ENCODE measurements at regions not wholly inside any gene's neighbourhood (a gene's known extent, or its start where the extent isn't known, plus 50 kb on each side); places are given as distances from the start of the nearest gene placed in this dataset.

DNA sequence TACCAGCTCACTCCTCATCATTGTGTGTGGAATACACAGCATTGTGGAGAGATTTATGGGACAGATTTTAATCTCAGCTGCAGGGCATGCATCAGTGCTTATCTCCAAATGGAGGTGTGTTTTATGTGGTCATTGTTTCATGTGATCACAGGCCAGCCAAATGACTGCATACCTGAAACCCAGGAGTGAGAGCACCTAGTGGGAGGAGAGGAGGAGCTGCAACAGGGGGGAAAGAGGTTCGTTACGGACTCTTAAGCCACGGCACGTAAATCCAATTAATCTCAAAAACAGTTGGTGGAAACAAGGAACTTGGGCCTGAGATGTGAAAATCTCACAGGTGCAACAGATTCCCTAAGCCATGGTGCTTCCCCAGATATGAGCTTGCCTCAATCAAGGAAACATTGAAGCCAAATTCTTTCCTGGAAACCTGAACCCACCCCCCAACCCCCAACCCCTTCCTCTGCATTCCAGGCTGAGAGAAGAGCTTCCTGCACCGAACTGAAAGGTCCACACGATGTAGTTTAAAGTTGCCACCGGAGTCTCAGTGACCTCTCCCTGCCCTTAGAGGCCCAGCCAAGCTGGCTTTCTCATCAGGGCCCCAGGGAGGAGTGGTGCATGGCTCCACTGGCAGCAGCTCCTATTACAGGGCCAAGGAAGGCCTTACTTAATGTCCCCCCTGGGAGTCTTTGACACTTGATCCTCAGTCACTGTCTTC lies 167.4 kb downstream of the C1D start:
- Histone ChIP-seq H3K4me3 (replicated peaks; ENCODE audit: low read depth, low read length) (no peak overlapping the region), H3K27me3 (replicated peaks; ENCODE audit: control insufficient read depth, insufficient read depth, low read length) (0 out of 2 replicates have a peak, but pooled peaks cover 1% of the 10 kb centered on the region), H3K36me3 (ENCODE audit: control insufficient read depth, insufficient read depth, low read length) (no peaks in the 10 kb centered on the region)
- DNase-seq (ENCODE audit: extremely low read depth, insufficient read length): no peak
- TF ChIP-seq, protein P1, sequence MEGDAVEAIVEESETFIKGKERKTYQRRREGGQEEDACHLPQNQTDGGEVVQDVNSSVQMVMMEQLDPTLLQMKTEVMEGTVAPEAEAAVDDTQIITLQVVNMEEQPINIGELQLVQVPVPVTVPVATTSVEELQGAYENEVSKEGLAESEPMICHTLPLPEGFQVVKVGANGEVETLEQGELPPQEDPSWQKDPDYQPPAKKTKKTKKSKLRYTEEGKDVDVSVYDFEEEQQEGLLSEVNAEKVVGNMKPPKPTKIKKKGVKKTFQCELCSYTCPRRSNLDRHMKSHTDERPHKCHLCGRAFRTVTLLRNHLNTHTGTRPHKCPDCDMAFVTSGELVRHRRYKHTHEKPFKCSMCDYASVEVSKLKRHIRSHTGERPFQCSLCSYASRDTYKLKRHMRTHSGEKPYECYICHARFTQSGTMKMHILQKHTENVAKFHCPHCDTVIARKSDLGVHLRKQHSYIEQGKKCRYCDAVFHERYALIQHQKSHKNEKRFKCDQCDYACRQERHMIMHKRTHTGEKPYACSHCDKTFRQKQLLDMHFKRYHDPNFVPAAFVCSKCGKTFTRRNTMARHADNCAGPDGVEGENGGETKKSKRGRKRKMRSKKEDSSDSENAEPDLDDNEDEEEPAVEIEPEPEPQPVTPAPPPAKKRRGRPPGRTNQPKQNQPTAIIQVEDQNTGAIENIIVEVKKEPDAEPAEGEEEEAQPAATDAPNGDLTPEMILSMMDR (IDR thresholded peaks at IDR 0.05; ENCODE audit: insufficient read depth, low read length, poor library complexity, severe bottlenecking): no peak

DNA sequence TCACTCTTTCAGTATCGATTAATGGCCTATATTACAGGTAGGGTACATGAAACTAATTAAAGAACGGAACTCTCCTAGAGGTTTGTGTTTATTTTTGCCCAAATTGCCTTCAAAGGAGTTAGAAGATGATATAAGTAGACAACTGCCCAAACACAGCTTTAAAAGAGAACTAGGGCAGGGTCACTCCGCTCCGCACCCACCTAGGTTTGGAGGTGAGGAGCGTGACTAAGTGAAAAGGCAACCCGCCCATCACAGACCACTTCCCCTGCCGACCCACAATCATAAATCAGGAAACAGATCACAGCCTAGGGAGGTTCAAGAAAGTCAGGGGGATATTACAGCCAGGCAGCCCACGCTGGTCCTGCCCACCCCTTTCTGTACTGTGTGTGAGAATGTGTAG lies 166.7 kb downstream of the C1D start:
- TF ChIP-seq, protein P1 (IDR thresholded peaks at IDR 0.05; ENCODE audit: insufficient read depth, low read length, poor library complexity, severe bottlenecking): no peak
- Histone ChIP-seq H3K4me3 (replicated peaks; ENCODE audit: low read depth, low read length) (no peak overlapping the region), H3K36me3 (ENCODE audit: control insufficient read depth, insufficient read depth, low read length) (no peaks in the 10 kb centered on the region), H3K27me3 (replicated peaks; ENCODE audit: control insufficient read depth, insufficient read depth, low read length) (0 out of 2 replicates have a peak, but pooled peaks cover 1% of the 10 kb centered on the region)
- DNase-seq (ENCODE audit: extremely low read depth, insufficient read length): no peak

DNA sequence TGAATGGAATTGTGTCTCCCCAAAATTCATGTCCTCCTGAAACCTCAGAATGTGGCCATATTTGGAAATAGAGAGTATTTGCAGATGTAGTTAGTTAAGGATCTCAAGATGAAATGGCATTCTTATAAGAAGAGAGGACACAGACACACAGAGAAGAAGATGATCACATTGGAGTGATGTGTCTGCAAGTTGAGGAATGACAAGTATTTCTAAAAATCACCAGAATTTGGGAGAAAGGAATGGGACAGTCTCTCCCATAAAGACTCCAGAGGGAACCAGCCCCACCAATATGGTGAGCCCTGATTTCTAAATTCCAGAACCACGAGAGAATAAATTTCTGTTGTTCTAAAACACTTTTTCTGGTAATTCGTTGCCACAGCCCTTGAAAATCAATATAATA lies 166.3 kb downstream of the C1D start:
- TF ChIP-seq, protein P1 (IDR thresholded peaks at IDR 0.05; ENCODE audit: insufficient read depth, low read length, poor library complexity, severe bottlenecking): no peak
- no peak for DNase-seq (ENCODE audit: extremely low read depth, insufficient read length)
- 0 out of 2 replicates have a peak, but pooled peaks cover 1% of the 10 kb centered on the region for H3K27me3 ChIP-seq (replicated peaks; ENCODE audit: control insufficient read depth, insufficient read depth, low read length)
- H3K4me3 ChIP-seq (replicated peaks; ENCODE audit: low read depth, low read length): no peak overlapping the region
- no peaks in the 10 kb centered on the region for H3K36me3 ChIP-seq (ENCODE audit: control insufficient read depth, insufficient read depth, low read length)

DNA sequence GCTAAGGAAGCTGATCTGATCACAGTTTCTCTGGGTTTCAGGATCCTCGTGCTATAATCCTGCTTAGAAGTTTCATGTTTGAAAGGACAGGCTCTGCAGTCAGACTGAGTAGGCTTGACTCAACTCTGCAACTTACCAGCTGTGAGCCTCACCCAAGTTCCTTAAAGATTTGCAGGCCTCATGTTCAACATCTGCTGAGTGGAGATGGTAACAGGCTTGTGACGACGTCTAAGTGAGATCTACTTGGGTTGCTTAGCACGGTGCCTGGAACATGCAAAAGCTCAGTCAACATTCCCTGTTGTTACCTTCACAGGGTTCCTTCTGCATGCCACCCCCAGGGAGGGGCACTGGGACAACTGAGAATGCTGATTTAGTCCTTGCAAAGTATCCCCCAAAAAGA lies 164.2 kb downstream of the C1D start:
- 0 out of 2 replicates have a peak, but pooled peaks cover 1% of the 10 kb centered on the region for H3K27me3 ChIP-seq (replicated peaks; ENCODE audit: control insufficient read depth, insufficient read depth, low read length)
- no peak overlapping the region for H3K4me3 ChIP-seq (replicated peaks; ENCODE audit: low read depth, low read length)
- TF ChIP-seq, protein P1 (IDR thresholded peaks at IDR 0.05; ENCODE audit: insufficient read depth, low read length, poor library complexity, severe bottlenecking): no peak
- DNase-seq (ENCODE audit: extremely low read depth, insufficient read length): no peak
- no peaks in the 10 kb centered on the region for H3K36me3 ChIP-seq (ENCODE audit: control insufficient read depth, insufficient read depth, low read length)

DNA sequence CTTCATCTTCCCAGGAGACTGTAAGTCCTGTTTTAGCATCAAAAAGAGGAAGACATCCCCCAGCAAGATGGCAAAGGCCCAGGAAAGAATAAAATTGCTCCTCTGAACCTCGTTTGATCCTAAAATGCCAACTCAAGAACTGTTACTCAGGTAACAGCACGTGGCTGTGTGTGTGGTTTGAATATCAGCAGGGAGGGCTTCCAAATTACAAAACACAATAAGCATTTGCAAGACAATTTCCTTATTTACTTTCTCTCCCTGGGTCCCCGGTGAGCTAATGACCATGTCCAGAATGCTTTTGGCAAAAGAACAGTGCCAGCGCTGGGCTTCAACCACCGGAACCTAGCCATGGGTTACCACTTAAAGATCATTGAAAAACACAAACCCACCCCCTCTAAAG lies 163.6 kb downstream of the C1D start:
- TF ChIP-seq, protein P1 (IDR thresholded peaks at IDR 0.05; ENCODE audit: insufficient read depth, low read length, poor library complexity, severe bottlenecking): no peak
- no peak for DNase-seq (ENCODE audit: extremely low read depth, insufficient read length)
- H3K27me3 ChIP-seq (replicated peaks; ENCODE audit: control insufficient read depth, insufficient read depth, low read length): no peaks in the 10 kb centered on the region
- H3K4me3 ChIP-seq (replicated peaks; ENCODE audit: low read depth, low read length): no peak overlapping the region
- H3K36me3 ChIP-seq (ENCODE audit: control insufficient read depth, insufficient read depth, low read length): no peaks in the 10 kb centered on the region
